H1 (cell line): ENCODE measurements at regions not wholly inside any gene's neighbourhood (a gene's known extent, or its start where the extent isn't known, plus 50 kb on each side); places are given as distances from the start of the nearest gene placed in this dataset.

Experiments used
- CEBPB ChIP-seq: IDR thresholded peaks from 2 replicates; pipeline ENCODE4 v1.6.1; 2012; ENCODE audit warnings: low read depth, low read length
- TF ChIP-seq, protein P1 (sequence below): fragments of 300-600 bp; sonication (generic); IDR thresholded peaks from 2 replicates; pipeline ENCODE4 v1.7.1; 2012; ENCODE audit warnings: low read length, moderate library complexity, mild to moderate bottlenecking, inconsistent platforms; ENCODE audit not compliant: insufficient replicate concordance

DNA sequence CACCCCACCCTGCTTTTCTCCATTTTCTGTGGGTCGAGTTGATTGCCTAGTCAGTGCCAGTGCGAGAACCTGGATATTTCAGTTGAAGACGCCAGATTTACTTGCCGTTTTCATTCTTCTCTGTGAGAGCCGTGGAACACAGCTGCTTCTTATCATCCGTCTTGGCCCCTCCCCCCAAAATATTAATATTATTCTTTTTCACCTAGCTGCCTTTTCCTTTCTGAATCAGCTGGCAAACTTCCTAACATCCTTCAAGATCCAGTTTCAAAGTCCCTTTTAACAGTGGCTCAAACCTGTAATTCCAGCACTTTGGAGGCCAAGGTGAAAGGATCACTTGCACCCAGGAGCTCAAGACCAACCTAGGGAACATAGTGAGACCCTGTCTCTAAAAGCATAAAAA is 117.1 kb upstream of the RASA1 start (continued):
- TF ChIP-seq, protein P1, sequence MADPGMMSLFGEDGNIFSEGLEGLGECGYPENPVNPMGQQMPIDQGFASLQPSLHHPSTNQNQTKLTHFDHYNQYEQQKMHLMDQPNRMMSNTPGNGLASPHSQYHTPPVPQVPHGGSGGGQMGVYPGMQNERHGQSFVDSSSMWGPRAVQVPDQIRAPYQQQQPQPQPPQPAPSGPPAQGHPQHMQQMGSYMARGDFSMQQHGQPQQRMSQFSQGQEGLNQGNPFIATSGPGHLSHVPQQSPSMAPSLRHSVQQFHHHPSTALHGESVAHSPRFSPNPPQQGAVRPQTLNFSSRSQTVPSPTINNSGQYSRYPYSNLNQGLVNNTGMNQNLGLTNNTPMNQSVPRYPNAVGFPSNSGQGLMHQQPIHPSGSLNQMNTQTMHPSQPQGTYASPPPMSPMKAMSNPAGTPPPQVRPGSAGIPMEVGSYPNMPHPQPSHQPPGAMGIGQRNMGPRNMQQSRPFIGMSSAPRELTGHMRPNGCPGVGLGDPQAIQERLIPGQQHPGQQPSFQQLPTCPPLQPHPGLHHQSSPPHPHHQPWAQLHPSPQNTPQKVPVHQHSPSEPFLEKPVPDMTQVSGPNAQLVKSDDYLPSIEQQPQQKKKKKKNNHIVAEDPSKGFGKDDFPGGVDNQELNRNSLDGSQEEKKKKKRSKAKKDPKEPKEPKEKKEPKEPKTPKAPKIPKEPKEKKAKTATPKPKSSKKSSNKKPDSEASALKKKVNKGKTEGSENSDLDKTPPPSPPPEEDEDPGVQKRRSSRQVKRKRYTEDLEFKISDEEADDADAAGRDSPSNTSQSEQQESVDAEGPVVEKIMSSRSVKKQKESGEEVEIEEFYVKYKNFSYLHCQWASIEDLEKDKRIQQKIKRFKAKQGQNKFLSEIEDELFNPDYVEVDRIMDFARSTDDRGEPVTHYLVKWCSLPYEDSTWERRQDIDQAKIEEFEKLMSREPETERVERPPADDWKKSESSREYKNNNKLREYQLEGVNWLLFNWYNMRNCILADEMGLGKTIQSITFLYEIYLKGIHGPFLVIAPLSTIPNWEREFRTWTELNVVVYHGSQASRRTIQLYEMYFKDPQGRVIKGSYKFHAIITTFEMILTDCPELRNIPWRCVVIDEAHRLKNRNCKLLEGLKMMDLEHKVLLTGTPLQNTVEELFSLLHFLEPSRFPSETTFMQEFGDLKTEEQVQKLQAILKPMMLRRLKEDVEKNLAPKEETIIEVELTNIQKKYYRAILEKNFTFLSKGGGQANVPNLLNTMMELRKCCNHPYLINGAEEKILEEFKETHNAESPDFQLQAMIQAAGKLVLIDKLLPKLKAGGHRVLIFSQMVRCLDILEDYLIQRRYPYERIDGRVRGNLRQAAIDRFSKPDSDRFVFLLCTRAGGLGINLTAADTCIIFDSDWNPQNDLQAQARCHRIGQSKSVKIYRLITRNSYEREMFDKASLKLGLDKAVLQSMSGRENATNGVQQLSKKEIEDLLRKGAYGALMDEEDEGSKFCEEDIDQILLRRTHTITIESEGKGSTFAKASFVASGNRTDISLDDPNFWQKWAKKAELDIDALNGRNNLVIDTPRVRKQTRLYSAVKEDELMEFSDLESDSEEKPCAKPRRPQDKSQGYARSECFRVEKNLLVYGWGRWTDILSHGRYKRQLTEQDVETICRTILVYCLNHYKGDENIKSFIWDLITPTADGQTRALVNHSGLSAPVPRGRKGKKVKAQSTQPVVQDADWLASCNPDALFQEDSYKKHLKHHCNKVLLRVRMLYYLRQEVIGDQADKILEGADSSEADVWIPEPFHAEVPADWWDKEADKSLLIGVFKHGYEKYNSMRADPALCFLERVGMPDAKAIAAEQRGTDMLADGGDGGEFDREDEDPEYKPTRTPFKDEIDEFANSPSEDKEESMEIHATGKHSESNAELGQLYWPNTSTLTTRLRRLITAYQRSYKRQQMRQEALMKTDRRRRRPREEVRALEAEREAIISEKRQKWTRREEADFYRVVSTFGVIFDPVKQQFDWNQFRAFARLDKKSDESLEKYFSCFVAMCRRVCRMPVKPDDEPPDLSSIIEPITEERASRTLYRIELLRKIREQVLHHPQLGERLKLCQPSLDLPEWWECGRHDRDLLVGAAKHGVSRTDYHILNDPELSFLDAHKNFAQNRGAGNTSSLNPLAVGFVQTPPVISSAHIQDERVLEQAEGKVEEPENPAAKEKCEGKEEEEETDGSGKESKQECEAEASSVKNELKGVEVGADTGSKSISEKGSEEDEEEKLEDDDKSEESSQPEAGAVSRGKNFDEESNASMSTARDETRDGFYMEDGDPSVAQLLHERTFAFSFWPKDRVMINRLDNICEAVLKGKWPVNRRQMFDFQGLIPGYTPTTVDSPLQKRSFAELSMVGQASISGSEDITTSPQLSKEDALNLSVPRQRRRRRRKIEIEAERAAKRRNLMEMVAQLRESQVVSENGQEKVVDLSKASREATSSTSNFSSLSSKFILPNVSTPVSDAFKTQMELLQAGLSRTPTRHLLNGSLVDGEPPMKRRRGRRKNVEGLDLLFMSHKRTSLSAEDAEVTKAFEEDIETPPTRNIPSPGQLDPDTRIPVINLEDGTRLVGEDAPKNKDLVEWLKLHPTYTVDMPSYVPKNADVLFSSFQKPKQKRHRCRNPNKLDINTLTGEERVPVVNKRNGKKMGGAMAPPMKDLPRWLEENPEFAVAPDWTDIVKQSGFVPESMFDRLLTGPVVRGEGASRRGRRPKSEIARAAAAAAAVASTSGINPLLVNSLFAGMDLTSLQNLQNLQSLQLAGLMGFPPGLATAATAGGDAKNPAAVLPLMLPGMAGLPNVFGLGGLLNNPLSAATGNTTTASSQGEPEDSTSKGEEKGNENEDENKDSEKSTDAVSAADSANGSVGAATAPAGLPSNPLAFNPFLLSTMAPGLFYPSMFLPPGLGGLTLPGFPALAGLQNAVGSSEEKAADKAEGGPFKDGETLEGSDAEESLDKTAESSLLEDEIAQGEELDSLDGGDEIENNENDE = no peak
- no peak for TF ChIP-seq CEBPB
